ENCODE measurements at regions not wholly inside any gene's neighbourhood (a gene's known extent, or its start where the extent isn't known, plus 50 kb on each side); places are given as distances from the start of the nearest gene placed in this dataset.

DNA sequence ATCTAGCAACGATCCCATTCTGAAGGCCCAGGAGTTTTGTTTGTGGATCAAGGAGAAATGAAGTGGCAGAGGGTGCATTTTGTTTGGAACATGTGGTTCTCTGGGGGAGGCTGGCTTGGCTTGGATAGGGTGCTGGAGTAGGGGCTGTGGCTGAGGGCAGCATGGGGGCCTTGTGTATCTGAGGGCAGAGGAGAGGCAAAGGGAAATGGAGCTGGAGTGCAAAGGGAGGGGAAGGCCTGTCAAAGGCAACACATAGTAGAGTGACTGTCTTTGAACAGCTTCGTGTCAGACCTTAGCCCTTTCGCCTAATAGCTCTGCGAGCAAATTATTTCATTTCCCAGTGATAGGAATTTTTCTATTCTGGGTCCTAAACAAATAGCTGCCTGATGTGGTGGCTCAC, 187.2 kb downstream of the KCNRG start:
- no peaks in the 10 kb centered on the region for H3K79me2 ChIP-seq (ENCODE audit: insufficient read depth, low read length)

GRCh38 chr13:50203256-50203941, 188.2 kb downstream of the KCNRG start:
- H3K36me3 ChIP-seq (ENCODE audit: insufficient read depth, low read length), result no peaks in the 10 kb centered on the region
- H3K27ac ChIP-seq (ENCODE audit: low read length), result no peak overlapping the region
- no peak overlapping the region for H3K9ac ChIP-seq (ENCODE audit: low read depth, low read length)
- TF ChIP-seq EZH2 (IDR thresholded peaks at IDR 0.05; ENCODE audit: borderline replicate concordance, low read depth, low read length, severe bottlenecking), result no peak
- no peak for TF ChIP-seq CTCF (IDR thresholded peaks at IDR 0.05; ENCODE audit: borderline replicate concordance, extremely low read depth, low read length, poor library complexity, severe bottlenecking)
- H4K20me1 ChIP-seq (ENCODE audit: insufficient read depth, low read length), result no peaks in the 10 kb centered on the region
- ATAC-seq (ENCODE audit: insufficient read depth, low read depth) (no peak), DNase-seq (no peak)
- no peak overlapping the region for H2AFZ ChIP-seq (ENCODE audit: low read depth, low read length)
- H3K79me2 ChIP-seq (ENCODE audit: insufficient read depth, low read length), result no peaks in the 10 kb centered on the region
- H3K27me3 ChIP-seq (ENCODE audit: insufficient read depth, low read length, poor library complexity), result no peaks in the 10 kb centered on the region
- H3K4me1 ChIP-seq (ENCODE audit: insufficient read depth, low read length), result peaks cover 3% of the 10 kb centered on the region
- no peak overlapping the region for H3K4me3 ChIP-seq (ENCODE audit: low read depth in 1 of 2, low read length in 2 of 2)
- no peaks in the 10 kb centered on the region for H3K9me3 ChIP-seq (ENCODE audit: insufficient read depth, low read length, severe bottlenecking)
- H3K4me2 ChIP-seq (ENCODE audit: insufficient read depth, low read length), result no peak overlapping the region

More for the DNA sequence above, 187.2 kb downstream of the KCNRG start:
- Histone ChIP-seq H3K9ac (ENCODE audit: low read depth, low read length) (no peak overlapping the region), H3K9me3 (ENCODE audit: insufficient read depth, low read length, severe bottlenecking) (no peaks in the 10 kb centered on the region), H3K27me3 (ENCODE audit: insufficient read depth, low read length, poor library complexity) (no peaks in the 10 kb centered on the region), H3K4me2 (ENCODE audit: insufficient read depth, low read length) (no peak overlapping the region), H3K4me1 (ENCODE audit: insufficient read depth, low read length) (no peaks in the 10 kb centered on the region), H4K20me1 (ENCODE audit: insufficient read depth, low read length) (no peaks in the 10 kb centered on the region), H3K27ac (ENCODE audit: low read length) (no peak overlapping the region), H2AFZ (ENCODE audit: low read depth, low read length) (no peak overlapping the region), H3K36me3 (ENCODE audit: insufficient read depth, low read length) (no peaks in the 10 kb centered on the region), H3K4me3 (ENCODE audit: low read depth in 1 of 2, low read length in 2 of 2) (no peak overlapping the region)
- TF ChIP-seq CTCF (IDR thresholded peaks at IDR 0.05; ENCODE audit: borderline replicate concordance, extremely low read depth, low read length, poor library complexity, severe bottlenecking) (no peak), EZH2 (IDR thresholded peaks at IDR 0.05; ENCODE audit: borderline replicate concordance, low read depth, low read length, severe bottlenecking) (no peak)
- DNase-seq, result no peak
- ATAC-seq (ENCODE audit: insufficient read depth, low read depth), result peak; percentile 52; the same call in 2 of the 3 replicates

- no peak overlapping the region for H3K9ac ChIP-seq (ENCODE audit: low read depth, low read length)
- DNase-seq (no peak), ATAC-seq (ENCODE audit: insufficient read depth, low read depth) (no peak)
- no peaks in the 10 kb centered on the region for H3K36me3 ChIP-seq (ENCODE audit: insufficient read depth, low read length)
- peaks cover 19% of the 10 kb centered on the region for H3K4me1 ChIP-seq (ENCODE audit: insufficient read depth, low read length)
- no peaks in the 10 kb centered on the region for H4K20me1 ChIP-seq (ENCODE audit: insufficient read depth, low read length)
- no peaks in the 10 kb centered on the region for H3K27me3 ChIP-seq (ENCODE audit: insufficient read depth, low read length, poor library complexity)
- no peak overlapping the region for H3K4me3 ChIP-seq (ENCODE audit: low read depth in 1 of 2, low read length in 2 of 2)
- H3K9me3 ChIP-seq (ENCODE audit: insufficient read depth, low read length, severe bottlenecking), result no peaks in the 10 kb centered on the region
- no peak overlapping the region for H3K27ac ChIP-seq (ENCODE audit: low read length)
- H3K4me2 ChIP-seq (ENCODE audit: insufficient read depth, low read length), result no peak overlapping the region
- TF ChIP-seq EZH2 (IDR thresholded peaks at IDR 0.05; ENCODE audit: borderline replicate concordance, low read depth, low read length, severe bottlenecking) (no peak), CTCF (IDR thresholded peaks at IDR 0.05; ENCODE audit: borderline replicate concordance, extremely low read depth, low read length, poor library complexity, severe bottlenecking) (no peak)
- H2AFZ ChIP-seq (ENCODE audit: low read depth, low read length), result no peak overlapping the region
- no peaks in the 10 kb centered on the region for H3K79me2 ChIP-seq (ENCODE audit: insufficient read depth, low read length)
Observed at GRCh38 chr13:50205581-50205980, 190.3 kb downstream of the KCNRG start.
